GM19452 (cell line): ENCODE measurements at regions not wholly inside any gene's neighbourhood (a gene's known extent, or its start where the extent isn't known, plus 50 kb on each side); places are given as distances from the start of the nearest gene placed in this dataset.
"Not testable (repeated sequence)": the region's sequence is repeated elsewhere in the genome, so short reads cannot be mapped to it uniquely, and the experiment has no call there.

Experiments
- ATAC-seq: cut with Tn5 transposase; IDR thresholded peaks from one replicate; pipeline ENCODE4 v1.9.1; 2021; ENCODE audit not compliant: unreplicated experiment

DNA sequence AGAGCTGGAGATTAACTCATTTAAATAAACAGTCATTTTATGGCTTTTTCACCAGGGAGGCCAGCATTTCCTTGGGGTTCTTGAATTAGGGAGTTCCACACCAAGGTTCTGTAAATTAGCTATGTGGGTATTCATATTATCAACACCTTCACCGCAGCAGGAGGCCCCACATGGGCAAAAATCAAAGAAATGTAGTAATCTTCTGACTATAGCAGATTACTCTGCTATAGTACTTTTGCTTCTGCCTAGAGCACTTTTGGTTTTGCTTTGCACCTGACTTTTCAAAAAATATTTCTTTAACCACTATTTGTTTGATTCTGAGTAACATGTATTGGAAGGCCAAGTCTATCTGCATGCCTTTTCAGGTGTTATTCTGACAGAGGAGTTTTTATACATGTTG, 108.6 kb upstream of the POMZP3 start:
- peak; percentile 51 for ATAC-seq

DNA sequence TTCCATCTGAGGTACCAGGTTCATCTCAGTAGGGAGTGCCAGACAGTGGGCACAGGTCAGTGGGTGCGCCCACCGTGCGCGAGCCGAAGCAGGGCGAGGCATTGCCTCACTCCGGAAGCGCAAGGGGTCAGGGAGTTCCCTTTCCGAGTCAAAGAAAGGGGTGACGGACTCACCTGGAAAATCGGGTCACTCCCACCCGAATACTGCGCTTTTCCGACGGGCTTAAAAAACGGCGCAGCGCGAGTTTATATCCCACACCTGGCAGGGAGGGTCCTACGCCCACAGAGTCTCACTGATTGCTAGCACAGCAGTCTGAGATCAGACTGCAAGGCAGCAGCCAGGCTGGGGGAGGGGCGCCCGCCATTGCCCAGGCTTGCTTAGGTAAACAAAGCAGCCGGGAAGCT, 101.5 kb upstream of the POMZP3 start:
- ATAC-seq = not testable (repeated sequence)

DNA sequence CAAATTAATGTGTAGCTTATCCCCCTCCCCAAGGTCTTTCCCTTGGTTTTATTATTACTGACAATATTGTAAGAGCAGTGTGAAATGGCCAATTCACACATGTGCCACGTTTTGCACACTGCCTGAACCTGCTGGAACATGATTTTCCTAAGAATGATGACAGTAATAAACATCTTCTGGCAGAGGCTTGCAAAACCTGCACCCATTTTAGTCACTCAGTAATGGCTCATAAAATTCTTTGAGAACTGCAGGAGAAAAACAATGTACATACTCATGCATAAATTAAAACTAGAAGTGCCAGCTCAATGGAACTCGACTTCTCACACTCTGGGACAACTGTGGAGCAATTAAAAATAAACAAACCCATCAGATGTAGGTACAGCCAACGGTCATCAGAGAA, 96.8 kb upstream of the POMZP3 start:
- not testable (repeated sequence) for ATAC-seq

DNA sequence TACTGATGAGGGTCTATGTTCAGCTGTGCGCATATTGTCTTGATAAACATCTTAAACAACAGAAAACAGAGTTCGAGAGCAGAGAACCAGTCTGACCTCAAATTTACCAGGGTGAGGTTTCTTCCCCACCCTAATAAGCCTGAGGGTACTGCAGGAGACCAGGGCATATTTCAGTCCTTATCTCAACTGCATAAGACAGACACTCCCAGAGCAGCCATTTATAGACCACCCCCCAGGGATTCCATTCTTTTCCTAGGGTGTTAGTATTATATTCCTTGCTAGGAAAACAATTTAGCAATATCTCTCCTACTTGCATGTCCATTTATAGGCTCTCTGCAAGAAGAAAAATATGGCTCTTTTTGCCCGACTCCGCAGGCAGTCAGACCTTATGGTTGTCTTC, 89.5 kb upstream of the POMZP3 start:
- not testable (repeated sequence) for ATAC-seq

DNA sequence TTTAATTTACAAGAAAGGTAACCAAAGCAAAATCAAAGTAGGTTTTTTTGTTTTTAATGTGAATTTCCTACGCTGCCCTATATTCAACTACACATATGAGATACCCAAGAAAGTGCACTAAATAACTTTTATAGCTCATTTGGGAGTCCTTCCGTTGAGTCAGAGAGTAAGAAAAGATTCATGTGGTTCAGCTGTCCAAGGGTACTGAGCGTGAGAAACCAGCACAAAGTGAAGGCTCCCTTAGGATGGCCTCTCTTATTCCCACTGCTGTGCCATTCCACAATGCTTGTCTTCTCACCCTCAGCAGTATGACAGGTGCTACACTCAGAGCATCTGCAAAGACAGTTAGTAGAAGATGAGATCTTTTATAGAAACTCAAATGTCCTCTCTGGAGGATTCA, 85.8 kb upstream of the POMZP3 start:
- not testable (repeated sequence) for ATAC-seq

DNA sequence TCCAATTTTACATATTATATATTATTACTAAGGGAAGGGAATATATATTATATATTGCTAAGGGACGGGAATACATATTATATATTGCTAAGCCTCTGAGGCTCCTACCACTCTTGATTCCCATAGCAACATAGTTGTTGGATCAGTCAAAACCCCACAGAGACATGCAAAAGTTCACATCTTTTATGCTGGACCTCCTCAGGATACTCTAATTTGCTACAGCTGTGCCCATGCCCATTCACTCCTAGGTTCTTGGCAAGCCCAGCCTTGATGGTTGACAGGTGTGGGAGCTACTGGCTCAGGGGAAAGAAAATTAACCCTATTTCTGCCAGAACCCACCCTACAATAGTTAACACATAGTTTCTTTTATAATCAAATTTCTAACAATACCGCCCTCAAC, 84.6 kb upstream of the POMZP3 start:
- ATAC-seq = not testable (repeated sequence)

DNA sequence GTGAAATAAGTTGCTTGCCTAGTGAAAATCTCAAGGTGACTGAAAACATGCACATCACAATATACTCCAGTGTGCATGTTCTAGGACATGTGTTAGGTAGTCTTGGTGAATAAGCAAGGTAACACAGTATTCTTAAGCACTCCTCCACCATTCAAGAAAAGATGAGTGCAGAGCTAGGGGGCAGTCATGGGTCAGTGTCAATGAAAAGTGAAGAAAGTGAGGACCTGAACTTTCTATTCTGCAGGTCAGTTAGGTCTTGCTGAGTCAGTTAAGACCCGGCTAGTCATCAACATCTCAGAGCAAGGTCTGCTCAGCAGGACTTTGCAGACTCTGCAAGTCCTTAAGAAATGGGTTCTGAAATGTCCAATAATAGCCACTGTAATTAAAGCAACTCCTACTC, 82.6 kb upstream of the POMZP3 start:
- ATAC-seq = not testable (repeated sequence)

DNA sequence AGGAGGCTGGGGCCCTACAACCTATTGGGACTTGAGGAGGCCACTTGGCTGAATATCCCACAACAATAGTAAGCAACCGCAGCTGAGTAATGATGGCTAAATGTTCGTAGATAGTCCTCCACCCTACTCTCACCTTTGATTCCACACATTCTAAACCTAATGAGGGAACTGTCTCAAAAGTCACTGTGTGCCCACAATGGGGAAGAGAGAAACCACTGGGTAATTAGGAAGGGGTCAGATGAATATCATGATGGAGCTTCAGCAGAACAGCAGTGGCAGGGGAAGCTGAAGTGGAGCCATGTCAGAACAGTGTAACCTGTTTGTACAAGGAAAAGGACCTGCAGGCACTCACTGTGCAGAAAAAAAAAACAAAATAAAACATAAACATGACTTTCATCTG, 81.4 kb upstream of the POMZP3 start:
- not testable (repeated sequence) for ATAC-seq

DNA sequence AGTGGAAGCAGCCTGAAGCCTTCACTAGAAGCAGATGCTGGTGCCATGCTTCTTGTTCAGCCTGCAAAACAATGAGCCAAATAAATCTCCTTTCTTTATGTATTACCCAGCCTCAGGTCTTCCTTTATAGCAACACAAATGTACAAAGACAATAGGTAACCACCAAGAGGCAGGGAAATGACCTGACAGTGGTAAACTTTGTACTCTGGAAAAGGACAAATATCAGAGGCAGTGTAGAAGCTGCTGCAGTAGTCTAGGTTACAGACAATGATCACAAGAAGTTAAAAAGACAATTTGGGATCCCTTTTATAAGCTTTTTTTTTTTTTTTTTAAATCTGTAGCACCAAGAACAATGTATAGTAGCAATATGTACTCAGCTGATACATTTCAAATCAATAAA, 76.7 kb upstream of the POMZP3 start:
- ATAC-seq = not testable (repeated sequence)

DNA sequence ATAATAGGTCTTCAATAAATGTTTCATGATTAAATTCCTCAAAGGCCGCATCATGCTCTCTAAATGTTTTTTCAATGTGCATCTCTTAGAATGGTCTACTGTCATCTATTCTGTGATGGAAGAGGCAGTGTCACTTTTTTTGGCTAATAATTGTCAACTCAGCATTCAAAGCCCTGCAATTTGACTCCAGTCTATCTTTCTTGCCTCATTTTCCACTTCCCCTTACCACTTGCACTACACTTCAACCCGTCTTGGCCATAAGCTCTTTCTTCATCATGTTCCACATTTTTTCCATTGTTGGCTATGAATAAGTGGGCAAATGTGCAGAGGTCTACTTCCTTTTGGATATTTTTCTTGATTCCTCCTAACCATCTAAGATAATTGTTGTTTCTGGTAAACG, 59.2 kb upstream of the POMZP3 start:
- ATAC-seq = not testable (repeated sequence)

DNA sequence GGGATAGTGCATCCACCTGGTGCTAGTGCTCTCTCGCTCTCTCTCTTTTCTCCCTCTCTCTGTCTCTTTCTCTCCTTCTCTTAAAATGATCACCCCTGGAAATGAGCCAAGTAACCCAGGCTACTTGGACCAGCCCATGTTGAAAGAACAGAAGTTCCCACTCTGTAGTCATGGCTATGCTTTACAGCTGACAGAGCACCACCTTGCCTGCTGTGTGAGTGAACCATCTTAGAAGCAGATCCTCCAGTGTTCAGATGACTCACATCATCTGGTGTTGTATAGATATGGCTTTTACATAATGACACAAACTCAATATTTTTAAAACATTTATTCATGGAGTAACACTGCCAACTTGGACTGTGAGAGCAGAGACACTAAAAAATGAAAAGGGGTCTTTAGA, 57.7 kb upstream of the POMZP3 start:
- ATAC-seq = not testable (repeated sequence)

DNA sequence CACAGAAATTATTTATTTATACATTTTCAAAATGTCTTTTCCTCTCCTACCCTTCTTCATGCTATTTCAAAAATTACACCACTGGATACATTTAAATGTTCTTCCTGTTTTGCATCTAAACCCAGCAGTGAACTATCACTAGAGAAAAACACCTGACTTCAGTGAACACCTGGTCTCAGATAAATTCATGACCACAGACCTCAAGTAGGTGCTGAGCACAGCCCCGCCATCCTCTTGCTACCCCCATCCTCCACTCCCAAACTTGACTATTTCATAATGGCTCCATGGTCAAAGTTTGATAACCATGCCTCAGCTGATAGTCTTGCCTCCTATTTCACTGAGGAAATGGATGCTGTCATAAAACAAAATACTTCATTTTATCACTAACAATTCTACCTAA, 56.6 kb upstream of the POMZP3 start:
- ATAC-seq = not testable (repeated sequence)

DNA sequence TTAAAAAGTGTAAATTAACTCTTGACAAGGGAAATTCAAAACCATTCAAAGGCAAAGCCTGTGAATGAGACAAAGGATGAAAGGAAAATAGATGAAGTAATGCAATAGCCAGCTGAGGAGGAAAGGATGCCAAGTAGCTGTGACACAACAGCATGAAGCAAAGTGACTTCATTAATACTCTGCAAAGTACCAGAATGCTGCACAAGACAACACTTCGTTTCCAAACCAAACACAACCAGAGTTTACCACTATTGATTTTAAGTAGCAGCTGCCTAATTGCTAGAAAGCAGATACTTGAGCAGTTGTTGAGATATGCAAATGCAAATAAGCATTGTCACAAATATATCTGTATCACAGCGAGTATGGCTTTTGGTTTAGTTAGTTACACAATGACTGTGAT, 54.7 kb upstream of the POMZP3 start:
- not testable (repeated sequence) for ATAC-seq

DNA sequence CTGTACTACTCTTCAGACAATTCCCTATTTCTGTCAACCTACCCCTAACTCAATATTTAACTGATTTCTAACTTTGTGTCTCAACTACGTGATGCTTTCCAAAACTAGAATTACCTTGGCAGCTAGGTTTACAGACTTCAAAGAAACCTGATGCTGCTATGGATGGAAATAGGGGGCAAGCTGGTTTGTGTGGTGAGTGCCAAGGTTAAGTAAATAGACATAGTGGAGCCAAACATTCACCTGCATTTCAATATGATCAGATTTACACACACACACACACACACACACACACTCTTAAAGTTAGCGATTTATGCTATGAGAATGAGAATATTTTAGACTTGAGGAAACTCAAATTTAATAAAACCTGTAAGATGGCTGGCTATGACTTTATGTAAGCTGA, 52.1 kb upstream of the POMZP3 start:
- not testable (repeated sequence) for ATAC-seq

DNA sequence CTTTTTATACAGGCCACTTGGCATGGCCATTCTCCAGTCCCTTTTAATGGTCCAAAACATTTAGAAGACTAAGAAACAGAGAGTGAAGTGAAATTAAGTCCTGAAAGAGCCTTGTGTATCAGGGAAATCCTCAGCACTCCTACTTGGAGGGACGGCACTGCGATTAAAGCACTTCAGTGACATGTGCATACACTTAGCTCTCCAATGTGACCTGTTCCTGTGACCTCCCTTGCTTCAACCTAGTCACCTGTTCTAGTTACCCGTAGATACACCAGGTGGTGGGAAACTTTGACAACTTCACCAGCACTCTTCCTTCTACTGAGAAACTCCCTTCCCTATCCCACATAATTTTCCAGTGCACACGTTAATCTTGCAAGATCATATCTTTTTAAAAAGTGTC, 51.4 kb upstream of the POMZP3 start:
- ATAC-seq = not testable (repeated sequence)

DNA sequence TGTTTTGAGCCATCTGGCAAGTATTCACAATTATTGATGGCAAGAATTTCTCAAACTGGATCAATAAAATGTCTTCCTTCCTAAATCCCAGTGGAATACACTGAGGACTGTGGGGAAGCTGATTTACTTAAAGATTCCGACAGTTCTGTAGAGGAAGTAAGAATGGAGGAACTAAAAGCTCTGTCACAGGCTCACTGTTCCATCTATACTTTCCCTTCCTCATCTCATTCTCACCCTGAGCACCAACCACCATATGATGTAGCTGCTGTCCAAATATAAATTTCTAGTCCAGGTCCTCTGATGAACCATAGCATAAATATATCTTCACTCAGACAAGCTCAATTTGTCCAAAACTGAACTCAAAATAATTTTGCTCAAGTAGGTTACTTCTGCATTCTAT, 49.8 kb upstream of the POMZP3 start:
- ATAC-seq = not testable (repeated sequence)
